AG04449 (cell line): ENCODE measurements at regions not wholly inside any gene's neighbourhood (a gene's known extent, or its start where the extent isn't known, plus 50 kb on each side); places are given as distances from the start of the nearest gene placed in this dataset.

ENCODE experiments used
- CTCF ChIA-PET: fragments of 350-600 bp; formaldehyde crosslinking; extraction: SDS; loops from one replicate; lab custom pipeline; 2021; ENCODE audit warnings: antibody characterized with exemption; lab: Yijun Ruan, JAX
- POLR2A ChIA-PET: fragments of 400-600, 350-600 bp; formaldehyde crosslinking; extraction: SDS; loops from one replicate; lab custom pipeline; 2020; ENCODE audit warnings: antibody characterized with exemption, inconsistent platforms; lab: Yijun Ruan, JAX
- DNase-seq: peaks from one replicate; pipeline ENCODE4 v3.0.0-alpha.2; 2010; ENCODE audit warnings: low read depth, low spot score
- H3K4me3 ChIP-seq: 2 replicates; pipeline ENCODE4 v1.5.1; 2011; ENCODE audit warnings: low read depth, mild to moderate bottlenecking, control low read depth, low read length
- CTCF ChIP-seq: IDR thresholded peaks from one replicate; pipeline ENCODE4 v1.5.1; 2011; ENCODE audit warnings: mild to moderate bottlenecking, moderate library complexity, low read length, control low read depth, inconsistent platforms; ENCODE audit not compliant: insufficient read depth; ENCODE audit errors: missing control alignments

GRCh38 chr15:95944661-95945255 is 385.7 kb upstream of the NR2F2 start:
- POLR2A ChIA-PET = no interaction called here
- CTCF ChIA-PET = no interaction called here
- TF ChIP-seq CTCF = no peak
- DNase-seq = no peak
- no peak overlapping the region for H3K4me3 ChIP-seq

- TF ChIP-seq CTCF = no peak
- no peak for DNase-seq
- H3K4me3 ChIP-seq = no peak overlapping the region
- CTCF ChIA-PET = no interaction called here
- POLR2A ChIA-PET = no interaction called here
Measured at GRCh38 chr15:95946241-95946640, 384.3 kb upstream of the NR2F2 start.

- ChIA-PET POLR2A (no interaction called here), CTCF (no interaction called here)
- TF ChIP-seq CTCF = no peak
- no peak for DNase-seq
- no peak overlapping the region for H3K4me3 ChIP-seq
Measured at GRCh38 chr15:95946926-95947325, 383.6 kb upstream of the NR2F2 start.

GRCh38 chr15:95948411-95948810 is 382.1 kb upstream of the NR2F2 start:
- ChIA-PET POLR2A (no interaction called here), CTCF (no interaction called here)
- no peak overlapping the region for H3K4me3 ChIP-seq
- TF ChIP-seq CTCF = no peak
- DNase-seq = no peak

GRCh38 chr15:95953032-95953431 is 377.5 kb upstream of the NR2F2 start:
- no peak overlapping the region for H3K4me3 ChIP-seq
- CTCF ChIA-PET = no interaction called here
- no peak for DNase-seq
- no peak for TF ChIP-seq CTCF
- POLR2A ChIA-PET = no interaction called here

- ChIA-PET POLR2A (no interaction called here), CTCF (no interaction called here)
- no peak for TF ChIP-seq CTCF
- DNase-seq = no peak
- H3K4me3 ChIP-seq = no peak overlapping the region
Measured at GRCh38 chr15:95957861-95958260, 372.6 kb upstream of the NR2F2 start.
